Amniotic epithelial cell (primary cell): ENCODE measurements at regions not wholly inside any gene's neighbourhood (a gene's known extent, or its start where the extent isn't known, plus 50 kb on each side); places are given as distances from the start of the nearest gene placed in this dataset.
A peak's percentile ranks its signal among the peaks of the same experiment; 100 is the strongest.

Experiments
- DNase-seq: peaks from one replicate; pipeline ENCODE4 v3.0.0-alpha.2; 2010; ENCODE audit warnings: low read depth

DNA sequence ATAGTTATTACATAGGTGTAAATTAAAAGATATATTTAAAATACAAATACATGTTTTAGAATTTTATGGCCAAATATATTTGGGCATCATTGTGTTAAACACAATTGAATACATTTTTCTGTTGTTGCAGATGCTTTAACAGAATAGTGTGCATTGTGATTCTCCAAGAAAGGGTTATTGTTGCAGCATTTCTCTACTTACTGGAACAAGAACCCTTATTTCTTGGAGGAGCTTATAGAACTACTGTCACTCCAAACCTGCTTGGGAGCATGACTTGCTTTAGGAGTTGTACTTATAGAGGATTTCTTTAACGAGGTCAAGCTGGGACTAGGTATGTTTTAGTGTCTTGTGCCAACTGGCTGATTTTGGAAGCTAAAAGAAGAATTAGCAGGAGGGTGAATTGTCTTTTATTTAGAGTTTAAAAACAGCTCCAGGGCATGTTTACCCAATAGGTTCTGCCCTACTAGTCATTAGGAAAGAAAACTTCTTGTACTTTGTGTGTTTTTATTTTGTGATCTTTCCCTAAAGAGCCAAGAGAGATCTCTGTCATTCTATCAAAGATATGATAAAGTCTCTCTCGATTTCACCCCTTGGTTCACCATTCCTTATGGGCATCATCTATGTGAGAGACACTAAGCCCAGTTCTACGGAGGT, 279.8 kb upstream of the SALL1 start:
- no peak for DNase-seq

- peak; percentile 43 for DNase-seq
These were observed 278.0 kb upstream of the SALL1 start for GRCh38 chr16:51429041-51429440.

DNA sequence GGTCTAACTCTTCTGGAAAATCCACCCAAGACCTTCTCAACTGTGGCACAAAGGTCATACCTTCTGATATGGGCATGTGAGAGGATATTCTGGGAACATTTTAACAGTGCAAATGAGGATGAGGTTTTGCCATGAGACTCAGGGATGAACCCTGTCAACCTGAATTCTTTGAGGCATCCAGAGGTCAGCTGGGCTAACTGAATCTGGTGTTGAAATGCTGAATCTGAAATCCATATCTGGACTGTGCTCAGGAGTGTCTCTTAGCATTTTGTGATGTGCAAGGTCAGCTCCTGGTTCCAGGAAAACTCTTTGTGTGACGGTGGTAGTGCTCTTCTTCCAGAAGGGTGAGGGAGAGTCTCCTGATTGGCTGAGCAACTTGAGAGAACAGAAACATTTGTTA, 276.0 kb upstream of the SALL1 start:
- no peak for DNase-seq

- DNase-seq, result no peak
These were observed 275.2 kb upstream of the SALL1 start for GRCh38 chr16:51426276-51426675.

- no peak for DNase-seq
These were observed 269.2 kb upstream of the SALL1 start for GRCh38 chr16:51420247-51420646.

DNA sequence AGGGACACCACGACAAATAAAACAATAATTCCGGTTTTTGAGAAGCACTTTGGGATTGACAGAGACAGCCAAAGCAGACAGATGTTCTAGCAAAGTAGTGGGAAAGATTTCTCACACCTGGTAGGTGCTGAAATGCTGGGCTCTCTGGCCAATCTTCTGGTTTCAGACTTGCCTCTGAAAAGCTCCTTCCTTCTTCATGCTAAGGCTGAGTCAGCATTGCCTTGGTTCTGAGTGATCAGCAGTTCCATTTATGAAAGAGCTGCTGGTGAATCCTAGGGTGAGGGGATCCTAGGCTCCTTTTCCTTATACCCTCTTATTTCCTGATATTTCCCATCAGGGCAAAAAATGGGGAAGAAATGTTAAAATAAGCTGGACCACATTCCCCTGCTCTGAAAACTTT, 268.7 kb upstream of the SALL1 start:
- no peak for DNase-seq

- DNase-seq, result no peak
These were observed 267.2 kb upstream of the SALL1 start for GRCh38 chr16:51418258-51418657.

- peak; percentile 61 for DNase-seq
These were observed 265.9 kb upstream of the SALL1 start for GRCh38 chr16:51416926-51417325.

DNA sequence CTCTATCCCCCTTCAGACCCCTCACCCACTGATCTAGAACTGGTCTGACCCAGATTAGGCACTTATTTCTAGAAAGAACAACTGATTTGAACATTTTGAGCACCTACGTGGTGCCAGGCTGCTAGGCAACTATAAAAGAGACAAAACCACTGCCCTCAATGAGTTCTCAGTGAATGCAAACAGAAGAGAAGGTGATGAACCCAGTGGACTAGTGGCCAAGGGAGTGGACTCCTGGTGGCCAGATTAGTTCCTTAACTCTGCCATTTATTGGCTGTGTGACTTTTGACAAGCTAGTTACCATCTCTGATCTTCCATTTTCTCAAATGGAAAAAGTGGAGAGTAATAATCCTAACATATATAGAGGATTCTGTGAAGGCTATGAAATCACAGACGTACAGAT, 259.1 kb upstream of the SALL1 start:
- DNase-seq, result no peak

DNA sequence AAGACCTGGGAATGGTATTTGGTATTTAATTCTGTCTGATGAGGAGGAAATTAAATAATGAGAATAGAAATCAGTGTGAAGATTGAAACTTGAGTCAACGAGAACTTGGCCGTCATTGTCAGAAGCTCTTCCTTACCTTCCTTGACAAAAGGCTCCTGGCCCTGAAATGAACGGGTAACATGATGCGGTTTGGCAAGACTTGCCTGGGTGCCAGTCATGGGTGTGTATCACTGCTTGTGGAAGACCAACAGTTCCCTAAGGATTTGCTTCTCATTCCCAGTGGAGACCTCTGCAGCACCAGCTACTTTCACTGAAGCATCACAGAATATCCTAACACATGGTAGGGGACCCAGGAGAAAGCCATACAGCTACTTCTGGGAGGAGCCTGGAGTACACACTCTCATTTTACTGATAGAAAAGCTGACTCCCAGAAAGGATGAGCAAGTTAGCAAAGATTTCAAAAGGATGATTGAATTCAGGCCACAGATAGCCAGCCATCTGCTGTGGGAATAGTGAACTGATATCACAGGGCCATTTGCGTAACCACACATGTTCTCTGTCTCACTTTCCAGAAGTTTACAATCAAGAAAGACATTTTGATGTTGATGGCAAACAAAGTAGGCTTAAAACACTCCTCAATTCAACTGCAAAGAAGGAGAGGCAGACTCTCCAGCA, 258.1 kb upstream of the SALL1 start:
- peak; percentile 85 for DNase-seq

DNA sequence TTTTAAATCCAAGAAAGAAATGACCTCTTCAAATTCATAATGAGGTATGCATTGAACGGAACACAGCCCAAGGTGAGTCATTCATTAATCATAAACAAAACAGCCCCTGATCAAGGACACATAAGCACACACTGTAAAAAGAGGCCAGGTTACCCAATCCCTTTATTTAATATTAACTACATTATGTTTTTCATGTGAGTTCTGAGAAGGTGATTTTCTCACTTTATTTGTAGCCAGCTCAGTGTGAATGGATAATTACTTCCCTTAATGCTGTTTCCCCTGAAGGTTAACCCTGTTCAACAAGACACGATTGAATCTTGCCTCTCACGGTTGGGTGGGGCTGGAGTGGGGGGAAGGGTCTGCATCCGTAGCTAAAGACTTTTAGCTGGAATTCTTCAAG, 257.3 kb upstream of the SALL1 start:
- peak; percentile 48 for DNase-seq

DNA sequence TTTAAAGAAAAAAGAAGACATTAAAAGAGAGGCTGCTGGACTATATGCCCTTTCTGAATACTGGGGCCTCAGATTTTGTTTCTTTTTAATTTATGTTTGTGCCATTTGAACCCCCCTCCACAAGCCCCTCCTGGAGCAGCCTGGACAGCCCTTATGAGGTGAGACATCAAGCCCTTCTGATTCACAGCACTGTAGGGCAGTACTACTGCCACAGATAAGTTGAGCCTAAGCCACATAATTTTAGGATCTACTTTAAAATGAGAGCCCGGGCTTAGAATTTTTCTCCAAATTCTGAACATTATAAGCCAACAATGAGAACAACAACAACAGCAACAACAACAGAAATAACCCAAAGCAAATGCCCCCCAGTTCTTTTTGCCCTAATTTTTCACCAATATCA, 256.9 kb upstream of the SALL1 start:
- no peak for DNase-seq

- DNase-seq, result no peak
These were observed 256.1 kb upstream of the SALL1 start for GRCh38 chr16:51407199-51407598.

GRCh38 chr16:51405361-51405760, 254.3 kb upstream of the SALL1 start:
- DNase-seq, result peak; percentile 9

- DNase-seq, result peak; percentile 60
These were observed 253.3 kb upstream of the SALL1 start for GRCh38 chr16:51404386-51404785.

DNA sequence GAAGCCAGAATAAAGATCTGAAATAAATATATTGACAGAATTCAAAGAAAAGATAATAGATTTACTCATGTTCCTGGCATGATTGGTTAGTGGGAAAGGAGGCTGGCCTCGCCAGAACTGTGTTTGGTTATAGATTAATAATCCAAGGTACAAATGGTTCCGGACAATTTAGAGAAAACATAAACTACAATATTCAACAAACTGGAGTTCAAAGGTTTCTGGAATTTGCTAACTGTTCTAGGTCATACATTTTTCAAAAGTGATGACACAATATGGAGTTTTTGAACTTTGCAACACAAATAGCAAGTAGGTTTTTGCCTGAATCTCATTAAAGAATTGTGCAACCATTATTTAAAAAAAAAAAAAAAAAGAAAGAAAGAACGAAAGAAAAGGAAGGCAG, 251.7 kb upstream of the SALL1 start:
- DNase-seq, result peak; percentile 83

GRCh38 chr16:51402298-51402697, 251.2 kb upstream of the SALL1 start:
- DNase-seq, result peak; percentile 5

DNA sequence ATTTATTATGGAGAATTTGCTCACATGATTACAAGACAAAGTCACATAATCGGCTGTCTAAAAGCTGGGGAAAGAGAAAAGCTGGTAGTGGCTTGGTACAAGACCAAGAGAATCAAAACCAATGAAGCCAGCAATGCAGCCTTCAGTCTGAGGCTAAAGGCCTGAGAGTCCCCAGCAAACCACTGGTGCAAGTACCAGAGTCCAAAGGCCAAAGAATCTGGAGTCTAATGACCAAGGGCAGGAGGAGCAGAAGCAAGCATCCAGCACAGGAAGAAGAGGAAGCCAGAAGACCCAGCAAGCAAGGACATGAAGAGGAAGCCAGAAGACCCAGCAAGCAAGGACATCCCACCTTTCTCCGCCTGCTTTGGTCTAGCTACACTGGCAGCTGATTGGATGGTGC, 250.6 kb upstream of the SALL1 start:
- no peak for DNase-seq

DNA sequence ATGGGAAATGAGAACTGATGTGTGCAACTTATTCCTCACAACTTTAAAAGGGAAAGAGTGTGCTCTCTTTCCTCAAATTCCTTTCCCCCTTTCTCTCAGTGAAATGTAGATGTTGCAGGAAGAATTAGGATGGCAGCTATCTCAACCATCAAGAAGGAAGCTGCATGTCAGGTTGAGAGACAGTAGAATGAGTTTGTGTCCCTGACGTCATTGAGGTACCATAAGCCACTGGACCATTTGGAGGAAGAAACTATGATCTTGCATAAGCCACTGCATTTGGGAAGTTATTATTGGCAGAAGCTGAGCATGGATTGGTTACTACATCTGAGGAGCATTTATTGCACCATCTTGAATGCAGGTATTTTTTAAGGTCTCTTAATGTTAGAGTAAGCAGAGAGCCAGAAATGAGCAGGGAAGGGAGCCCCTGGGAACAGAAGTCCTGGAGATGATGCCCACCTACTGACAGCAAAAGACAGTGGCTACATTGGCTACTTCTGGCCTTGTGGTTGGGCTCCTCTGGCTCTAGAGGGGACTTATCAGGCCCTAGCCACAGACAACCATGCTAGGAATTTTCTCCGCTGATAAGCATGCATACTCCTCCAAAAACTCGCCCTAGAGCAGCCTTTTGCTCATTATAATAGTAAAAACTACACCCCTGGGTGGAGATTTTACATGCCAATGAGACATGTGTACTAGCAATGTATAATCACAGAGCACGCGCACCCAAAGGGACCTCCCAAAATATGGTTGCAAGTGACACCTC, 249.0 kb upstream of the SALL1 start:
- DNase-seq, result peak; percentile 59

- no peak for DNase-seq
These were observed 243.4 kb upstream of the SALL1 start for GRCh38 chr16:51394421-51394820.

GRCh38 chr16:51393381-51394005, 242.4 kb upstream of the SALL1 start:
- DNase-seq, result peak; percentile 74

DNA sequence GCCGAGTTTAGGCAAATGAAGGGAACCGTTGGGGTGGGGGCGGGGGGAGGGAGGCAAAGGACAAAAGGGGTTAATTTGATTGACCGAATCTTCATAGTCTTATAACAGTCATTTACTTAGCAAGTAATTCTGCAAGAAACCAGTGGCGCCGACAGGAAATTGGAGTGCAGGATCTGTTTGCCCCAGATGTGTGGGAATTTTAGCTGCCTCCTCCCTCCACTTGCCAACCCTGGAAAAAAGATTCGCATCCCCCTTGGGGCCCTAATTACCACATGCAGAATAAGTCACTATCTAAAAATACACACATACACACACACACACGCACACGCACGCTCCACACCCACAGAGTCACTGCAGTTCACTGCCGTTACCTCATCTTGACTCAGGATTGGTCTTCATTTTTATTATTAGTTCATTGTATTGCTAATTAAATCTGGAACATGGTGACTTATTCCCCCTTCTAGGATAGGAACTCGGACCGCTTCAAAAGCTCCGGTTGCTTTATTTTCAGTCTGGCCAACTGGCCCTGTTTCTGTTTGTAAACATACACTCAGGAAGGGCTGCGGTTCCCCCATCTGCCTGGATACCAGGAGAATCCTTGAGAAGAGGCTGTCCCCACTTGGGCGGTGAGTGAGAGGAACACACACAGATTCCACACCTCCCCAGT, 241.6 kb upstream of the SALL1 start:
- peak; percentile 75 for DNase-seq
